Uterus (tissue), 2 donors: ENCODE measurements at regions not wholly inside any gene's neighbourhood (a gene's known extent, or its start where the extent isn't known, plus 50 kb on each side); places are given as distances from the start of the nearest gene placed in this dataset.
"Not testable (repeated sequence)": the region's sequence is repeated elsewhere in the genome, so short reads cannot be mapped to it uniquely, and the experiment has no call there.

ENCODE experiments used
- POLR2A ChIP-seq, 2 donors: fragments of 450-650 bp; IDR thresholded peaks; one replicate each; pipeline ENCODE4 v1.6.1; 2016; ENCODE audit warnings: antibody characterized with exemption in 2 of 2, mild to moderate bottlenecking in 1 of 2, moderate library complexity in 1 of 2
- TF ChIP-seq, protein P1 (sequence below), 4 experiments: fragments of 200-600 bp in 2 of 4; fragments of 450-650 bp in 2 of 4; sonication (generic) in 2 of 4; IDR thresholded peaks; one replicate each; pipeline ENCODE4 v1.5.1; 2016 to 2019; ENCODE audit warnings: antibody characterized with exemption in 4 of 4, mild to moderate bottlenecking in 2 of 4, moderate library complexity in 1 of 4

DNA sequence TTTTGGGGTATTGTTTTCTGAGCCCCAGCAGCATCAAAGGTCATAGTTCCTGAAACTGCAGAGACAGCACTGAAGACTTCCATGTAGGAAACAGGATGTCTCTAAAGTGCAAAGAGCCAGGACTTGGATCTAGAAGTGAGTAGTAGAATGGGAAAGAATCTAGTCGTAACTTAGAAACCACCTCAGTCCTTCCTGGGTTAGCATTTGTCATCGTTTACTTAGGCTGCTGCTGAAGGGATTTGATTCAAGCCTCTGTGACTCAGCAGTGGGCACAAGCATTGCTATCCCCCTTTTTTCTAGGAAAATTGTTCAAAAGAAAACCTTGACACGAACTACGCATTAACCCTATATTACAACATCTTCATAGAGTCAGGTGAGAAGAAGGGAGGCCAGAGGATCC lies 109.1 kb downstream of the FAM72C start:
- TF ChIP-seq, protein P1, sequence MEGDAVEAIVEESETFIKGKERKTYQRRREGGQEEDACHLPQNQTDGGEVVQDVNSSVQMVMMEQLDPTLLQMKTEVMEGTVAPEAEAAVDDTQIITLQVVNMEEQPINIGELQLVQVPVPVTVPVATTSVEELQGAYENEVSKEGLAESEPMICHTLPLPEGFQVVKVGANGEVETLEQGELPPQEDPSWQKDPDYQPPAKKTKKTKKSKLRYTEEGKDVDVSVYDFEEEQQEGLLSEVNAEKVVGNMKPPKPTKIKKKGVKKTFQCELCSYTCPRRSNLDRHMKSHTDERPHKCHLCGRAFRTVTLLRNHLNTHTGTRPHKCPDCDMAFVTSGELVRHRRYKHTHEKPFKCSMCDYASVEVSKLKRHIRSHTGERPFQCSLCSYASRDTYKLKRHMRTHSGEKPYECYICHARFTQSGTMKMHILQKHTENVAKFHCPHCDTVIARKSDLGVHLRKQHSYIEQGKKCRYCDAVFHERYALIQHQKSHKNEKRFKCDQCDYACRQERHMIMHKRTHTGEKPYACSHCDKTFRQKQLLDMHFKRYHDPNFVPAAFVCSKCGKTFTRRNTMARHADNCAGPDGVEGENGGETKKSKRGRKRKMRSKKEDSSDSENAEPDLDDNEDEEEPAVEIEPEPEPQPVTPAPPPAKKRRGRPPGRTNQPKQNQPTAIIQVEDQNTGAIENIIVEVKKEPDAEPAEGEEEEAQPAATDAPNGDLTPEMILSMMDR (IDR thresholded peaks at IDR 0.05) = not testable (repeated sequence)
- not testable (repeated sequence) for TF ChIP-seq POLR2A (IDR thresholded peaks at IDR 0.05)
